ENCODE measurements at regions not wholly inside any gene's neighbourhood (a gene's known extent, or its start where the extent isn't known, plus 50 kb on each side); places are given as distances from the start of the nearest gene placed in this dataset.

DNA sequence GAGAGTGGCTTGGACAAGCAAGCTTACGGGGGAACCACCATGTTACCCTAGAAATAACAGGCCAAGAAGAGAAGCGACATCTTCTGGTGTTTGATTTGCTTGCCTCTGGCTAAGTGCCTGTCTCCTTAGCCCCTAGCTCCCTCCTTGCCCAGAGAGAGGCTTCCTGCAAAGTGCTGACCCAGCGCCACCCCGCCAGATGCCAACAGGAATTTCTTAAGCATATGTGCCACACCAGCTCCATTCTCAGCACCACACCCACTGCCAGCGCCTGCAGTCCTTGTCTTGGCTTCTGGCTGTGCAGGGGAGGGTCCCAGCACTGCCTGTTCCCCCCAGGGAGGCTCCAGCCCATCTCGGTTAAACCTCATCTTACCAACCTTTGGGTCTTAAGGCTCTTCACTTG, 74.2 kb upstream of the NCOR2 start:
- TF ChIP-seq, protein P1, sequence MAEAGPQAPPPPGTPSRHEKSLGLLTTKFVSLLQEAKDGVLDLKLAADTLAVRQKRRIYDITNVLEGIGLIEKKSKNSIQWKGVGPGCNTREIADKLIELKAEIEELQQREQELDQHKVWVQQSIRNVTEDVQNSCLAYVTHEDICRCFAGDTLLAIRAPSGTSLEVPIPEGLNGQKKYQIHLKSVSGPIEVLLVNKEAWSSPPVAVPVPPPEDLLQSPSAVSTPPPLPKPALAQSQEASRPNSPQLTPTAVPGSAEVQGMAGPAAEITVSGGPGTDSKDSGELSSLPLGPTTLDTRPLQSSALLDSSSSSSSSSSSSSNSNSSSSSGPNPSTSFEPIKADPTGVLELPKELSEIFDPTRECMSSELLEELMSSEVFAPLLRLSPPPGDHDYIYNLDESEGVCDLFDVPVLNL (CRISPR knock-in tag; IDR thresholded peaks at IDR 0.05; ENCODE audit: borderline replicate concordance, low read depth), result no peak
- TF ChIP-seq TCF7 (CRISPR knock-in tag; IDR thresholded peaks at IDR 0.05; ENCODE audit: low read depth), result no peak
- TF ChIP-seq, protein P2, sequence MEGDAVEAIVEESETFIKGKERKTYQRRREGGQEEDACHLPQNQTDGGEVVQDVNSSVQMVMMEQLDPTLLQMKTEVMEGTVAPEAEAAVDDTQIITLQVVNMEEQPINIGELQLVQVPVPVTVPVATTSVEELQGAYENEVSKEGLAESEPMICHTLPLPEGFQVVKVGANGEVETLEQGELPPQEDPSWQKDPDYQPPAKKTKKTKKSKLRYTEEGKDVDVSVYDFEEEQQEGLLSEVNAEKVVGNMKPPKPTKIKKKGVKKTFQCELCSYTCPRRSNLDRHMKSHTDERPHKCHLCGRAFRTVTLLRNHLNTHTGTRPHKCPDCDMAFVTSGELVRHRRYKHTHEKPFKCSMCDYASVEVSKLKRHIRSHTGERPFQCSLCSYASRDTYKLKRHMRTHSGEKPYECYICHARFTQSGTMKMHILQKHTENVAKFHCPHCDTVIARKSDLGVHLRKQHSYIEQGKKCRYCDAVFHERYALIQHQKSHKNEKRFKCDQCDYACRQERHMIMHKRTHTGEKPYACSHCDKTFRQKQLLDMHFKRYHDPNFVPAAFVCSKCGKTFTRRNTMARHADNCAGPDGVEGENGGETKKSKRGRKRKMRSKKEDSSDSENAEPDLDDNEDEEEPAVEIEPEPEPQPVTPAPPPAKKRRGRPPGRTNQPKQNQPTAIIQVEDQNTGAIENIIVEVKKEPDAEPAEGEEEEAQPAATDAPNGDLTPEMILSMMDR (IDR thresholded peaks at IDR 0.05), result no peak
- no peak for TF ChIP-seq FOXP1 (CRISPR knock-in tag; IDR thresholded peaks at IDR 0.05; ENCODE audit: borderline replicate concordance)
- TF ChIP-seq, protein P3, sequence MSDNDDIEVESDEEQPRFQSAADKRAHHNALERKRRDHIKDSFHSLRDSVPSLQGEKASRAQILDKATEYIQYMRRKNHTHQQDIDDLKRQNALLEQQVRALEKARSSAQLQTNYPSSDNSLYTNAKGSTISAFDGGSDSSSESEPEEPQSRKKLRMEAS (CRISPR knock-in tag; IDR thresholded peaks at IDR 0.05), result no peak
- TF ChIP-seq FOXK1 (CRISPR knock-in tag; IDR thresholded peaks at IDR 0.05), result no peak
- TF ChIP-seq, protein P4, sequence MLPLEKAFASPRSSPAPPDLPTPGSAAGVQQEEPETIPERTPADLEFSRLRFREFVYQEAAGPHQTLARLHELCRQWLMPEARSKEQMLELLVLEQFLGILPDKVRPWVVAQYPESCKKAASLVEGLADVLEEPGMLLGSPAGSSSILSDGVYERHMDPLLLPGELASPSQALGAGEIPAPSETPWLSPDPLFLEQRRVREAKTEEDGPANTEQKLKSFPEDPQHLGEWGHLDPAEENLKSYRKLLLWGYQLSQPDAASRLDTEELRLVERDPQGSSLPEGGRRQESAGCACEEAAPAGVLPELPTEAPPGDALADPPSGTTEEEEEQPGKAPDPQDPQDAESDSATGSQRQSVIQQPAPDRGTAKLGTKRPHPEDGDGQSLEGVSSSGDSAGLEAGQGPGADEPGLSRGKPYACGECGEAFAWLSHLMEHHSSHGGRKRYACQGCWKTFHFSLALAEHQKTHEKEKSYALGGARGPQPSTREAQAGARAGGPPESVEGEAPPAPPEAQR (CRISPR knock-in tag; IDR thresholded peaks at IDR 0.05), result no peak
- no peak for TF ChIP-seq ATF2 (CRISPR knock-in tag; IDR thresholded peaks at IDR 0.05; ENCODE audit: borderline replicate concordance, low read depth)
- no peak for TF ChIP-seq ZNF263 (CRISPR knock-in tag; IDR thresholded peaks at IDR 0.05; ENCODE audit: low read depth)
- TF ChIP-seq, protein P5, sequence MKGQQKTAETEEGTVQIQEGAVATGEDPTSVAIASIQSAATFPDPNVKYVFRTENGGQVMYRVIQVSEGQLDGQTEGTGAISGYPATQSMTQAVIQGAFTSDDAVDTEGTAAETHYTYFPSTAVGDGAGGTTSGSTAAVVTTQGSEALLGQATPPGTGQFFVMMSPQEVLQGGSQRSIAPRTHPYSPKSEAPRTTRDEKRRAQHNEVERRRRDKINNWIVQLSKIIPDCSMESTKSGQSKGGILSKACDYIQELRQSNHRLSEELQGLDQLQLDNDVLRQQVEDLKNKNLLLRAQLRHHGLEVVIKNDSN (CRISPR knock-in tag; IDR thresholded peaks at IDR 0.05), result no peak
- TF ChIP-seq NR1H2 (CRISPR knock-in tag; IDR thresholded peaks at IDR 0.05), result no peak

Data from WTC11 (cell line).